ENCODE measurements at regions not wholly inside any gene's neighbourhood (a gene's known extent, or its start where the extent isn't known, plus 50 kb on each side); places are given as distances from the start of the nearest gene placed in this dataset.
"Not testable (repeated sequence)": the region's sequence is repeated elsewhere in the genome, so short reads cannot be mapped to it uniquely, and the experiment has no call there.

DNA sequence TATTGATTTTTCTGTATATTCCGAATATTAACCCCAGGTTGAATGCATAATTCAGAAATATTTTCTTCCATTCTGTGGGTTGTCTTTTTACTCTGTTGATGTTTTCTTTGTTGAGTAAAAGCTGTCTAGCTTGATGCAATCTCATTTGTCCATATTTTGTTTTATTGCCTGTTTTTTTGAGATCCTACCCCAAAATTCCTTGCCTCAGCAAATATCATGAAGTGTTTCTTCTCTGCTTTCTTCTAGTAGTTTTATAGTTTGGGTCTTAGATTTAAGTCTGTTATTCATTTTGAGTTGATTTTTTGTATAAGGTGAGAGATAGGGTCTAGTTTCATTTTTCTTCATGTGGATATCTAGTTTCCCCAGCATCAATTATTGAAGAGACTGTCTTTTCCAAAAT is 467.9 kb upstream of the GCFC2 start:
- ChIA-PET CTCF (no interaction called here), POLR2A (no interaction called here)
- no peak for DNase-seq (ENCODE audit: low read depth, low spot score)
- TF ChIP-seq, protein P1, sequence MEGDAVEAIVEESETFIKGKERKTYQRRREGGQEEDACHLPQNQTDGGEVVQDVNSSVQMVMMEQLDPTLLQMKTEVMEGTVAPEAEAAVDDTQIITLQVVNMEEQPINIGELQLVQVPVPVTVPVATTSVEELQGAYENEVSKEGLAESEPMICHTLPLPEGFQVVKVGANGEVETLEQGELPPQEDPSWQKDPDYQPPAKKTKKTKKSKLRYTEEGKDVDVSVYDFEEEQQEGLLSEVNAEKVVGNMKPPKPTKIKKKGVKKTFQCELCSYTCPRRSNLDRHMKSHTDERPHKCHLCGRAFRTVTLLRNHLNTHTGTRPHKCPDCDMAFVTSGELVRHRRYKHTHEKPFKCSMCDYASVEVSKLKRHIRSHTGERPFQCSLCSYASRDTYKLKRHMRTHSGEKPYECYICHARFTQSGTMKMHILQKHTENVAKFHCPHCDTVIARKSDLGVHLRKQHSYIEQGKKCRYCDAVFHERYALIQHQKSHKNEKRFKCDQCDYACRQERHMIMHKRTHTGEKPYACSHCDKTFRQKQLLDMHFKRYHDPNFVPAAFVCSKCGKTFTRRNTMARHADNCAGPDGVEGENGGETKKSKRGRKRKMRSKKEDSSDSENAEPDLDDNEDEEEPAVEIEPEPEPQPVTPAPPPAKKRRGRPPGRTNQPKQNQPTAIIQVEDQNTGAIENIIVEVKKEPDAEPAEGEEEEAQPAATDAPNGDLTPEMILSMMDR (IDR thresholded peaks at IDR 0.05; ENCODE audit: insufficient read depth, low read length, missing control alignments): no peak
- no peak overlapping the region for H3K4me3 ChIP-seq (ENCODE audit: low read depth, low read length)

DNA sequence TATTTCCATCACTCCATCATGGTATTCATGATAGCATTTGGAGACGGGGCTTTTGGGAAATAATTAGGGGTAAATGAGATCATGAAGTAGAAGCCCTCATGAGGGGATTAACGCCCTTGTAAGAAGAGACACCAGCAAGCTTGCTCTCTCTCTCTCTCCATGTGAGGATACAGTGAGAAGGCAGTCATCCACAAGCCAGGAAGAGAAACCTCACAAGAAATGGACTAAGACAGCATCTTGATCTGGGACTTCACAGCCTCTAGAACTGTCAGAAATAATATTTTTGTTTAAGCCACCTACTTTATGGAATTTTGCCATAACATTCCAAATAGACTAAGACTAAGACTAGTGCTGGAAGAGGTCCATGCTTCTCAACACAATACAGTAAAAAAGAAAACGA is 464.6 kb upstream of the GCFC2 start:
- no peak for DNase-seq (ENCODE audit: low read depth, low spot score)
- TF ChIP-seq, protein P1 (IDR thresholded peaks at IDR 0.05; ENCODE audit: insufficient read depth, low read length, missing control alignments): no peak
- no peak overlapping the region for H3K4me3 ChIP-seq (ENCODE audit: low read depth, low read length)
- ChIA-PET POLR2A (no interaction called here), CTCF (no interaction called here)

DNA sequence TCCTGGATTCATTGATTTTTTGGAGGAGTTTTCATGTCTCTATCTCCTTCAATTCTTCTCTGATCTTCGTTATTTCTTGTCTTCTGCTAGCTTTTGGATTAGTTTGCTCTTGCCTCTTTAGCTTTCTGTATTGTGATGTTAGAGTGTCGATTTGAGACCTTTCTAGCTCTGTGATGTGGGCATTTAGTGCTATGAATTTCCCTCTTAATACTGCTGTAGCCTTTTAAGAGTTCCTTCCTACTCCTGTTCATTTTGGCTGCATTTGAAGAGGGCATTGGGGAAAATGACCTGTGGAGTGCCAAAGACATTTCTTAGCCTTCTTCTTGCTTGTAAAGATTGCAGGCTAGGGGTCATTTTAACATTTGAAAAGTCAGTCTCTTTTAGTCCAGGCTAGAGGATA is 463.8 kb upstream of the GCFC2 start:
- TF ChIP-seq, protein P1 (IDR thresholded peaks at IDR 0.05; ENCODE audit: insufficient read depth, low read length, missing control alignments): no peak
- CTCF ChIA-PET: no interaction called here
- no peak for DNase-seq (ENCODE audit: low read depth, low spot score)
- no peak overlapping the region for H3K4me3 ChIP-seq (ENCODE audit: low read depth, low read length)
- POLR2A ChIA-PET: no interaction called here

DNA sequence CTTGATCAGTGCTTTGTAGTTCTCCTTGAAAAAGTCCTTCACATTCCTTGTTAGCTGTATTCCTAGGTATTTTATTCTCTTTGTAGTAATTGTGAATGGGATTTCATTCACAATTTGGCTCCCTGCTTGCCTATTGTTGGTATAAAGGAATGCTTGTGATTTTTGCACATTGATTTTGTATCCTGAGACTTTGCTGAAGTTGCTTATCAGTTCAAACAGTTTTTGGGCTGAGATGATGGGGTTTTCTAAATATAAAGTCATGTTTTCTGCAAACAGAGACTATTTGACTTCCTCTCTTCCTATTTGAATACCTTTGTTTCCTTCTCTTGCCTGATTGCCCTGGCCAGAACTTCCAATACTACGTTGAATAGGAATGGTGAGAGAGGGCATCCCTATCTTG is 462.5 kb upstream of the GCFC2 start:
- H3K4me3 ChIP-seq (ENCODE audit: low read depth, low read length); POLR2A ChIA-PET; DNase-seq (ENCODE audit: low read depth, low spot score); CTCF ChIA-PET: not testable (repeated sequence)

DNA sequence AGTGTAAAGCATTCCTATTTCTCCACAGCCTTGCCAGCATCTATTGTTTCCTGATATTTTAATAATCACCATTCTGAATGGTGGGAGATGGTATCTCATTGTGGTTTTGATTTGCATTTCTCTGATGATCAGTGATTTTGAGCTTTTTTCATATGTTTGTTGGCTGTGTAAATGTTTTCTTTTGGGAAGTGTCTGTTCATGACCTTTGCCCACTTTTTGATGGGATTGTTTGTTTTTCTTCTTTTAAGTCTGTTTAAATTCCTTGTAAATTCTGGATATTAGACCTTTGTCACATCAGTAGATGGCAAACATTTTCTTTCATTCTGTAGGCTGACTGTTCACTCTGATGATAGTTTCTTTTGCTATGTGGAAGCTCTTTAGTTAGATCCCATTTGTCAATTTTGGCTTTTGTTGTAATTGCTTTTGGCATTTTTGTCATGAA is 461.5 kb upstream of the GCFC2 start:
- DNase-seq (ENCODE audit: low read depth, low spot score); H3K4me3 ChIP-seq (ENCODE audit: low read depth, low read length); CTCF ChIA-PET; POLR2A ChIA-PET: not testable (repeated sequence)

DNA sequence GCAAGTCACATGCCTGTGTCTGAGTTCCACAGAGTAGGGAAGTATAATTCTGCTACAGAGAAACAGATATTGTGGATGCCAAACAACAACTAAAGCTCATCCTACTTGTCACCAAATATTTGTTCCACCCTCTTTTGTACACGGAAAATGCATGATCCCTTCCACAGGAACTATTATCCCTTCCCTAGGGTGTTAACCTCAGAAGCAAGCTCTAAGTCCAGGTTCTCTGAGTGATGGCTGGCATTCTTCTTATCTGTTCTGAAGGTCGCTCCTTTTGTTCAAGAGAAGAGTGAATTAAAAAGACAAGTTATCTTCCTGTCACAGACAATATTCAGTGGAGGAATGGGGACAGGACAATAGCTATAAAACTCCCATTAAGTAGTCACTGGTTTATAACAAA is 460.1 kb upstream of the GCFC2 start:
- ChIA-PET POLR2A (no interaction called here), CTCF (no interaction called here)
- no peak overlapping the region for H3K4me3 ChIP-seq (ENCODE audit: low read depth, low read length)
- no peak for DNase-seq (ENCODE audit: low read depth, low spot score)
- TF ChIP-seq, protein P1 (IDR thresholded peaks at IDR 0.05; ENCODE audit: insufficient read depth, low read length, missing control alignments): no peak

DNA sequence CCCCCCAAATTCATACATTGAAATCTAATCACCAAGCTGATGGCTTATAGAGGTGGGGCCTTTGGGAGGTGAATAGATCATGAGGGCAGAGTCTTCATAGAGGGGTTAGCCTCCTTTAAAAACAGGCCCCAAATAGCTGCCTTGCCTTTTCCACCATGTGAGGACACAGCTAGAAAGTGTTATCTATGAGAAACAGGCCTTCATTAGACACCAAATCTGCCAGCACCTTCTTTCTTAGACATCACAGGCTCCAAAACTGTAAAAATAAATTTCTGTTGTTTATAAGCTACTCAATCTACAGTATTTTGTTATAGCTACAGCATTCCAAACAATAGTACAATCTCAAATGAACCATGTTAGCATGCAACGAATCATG is 459.3 kb upstream of the GCFC2 start:
- no peak for DNase-seq (ENCODE audit: low read depth, low spot score)
- ChIA-PET POLR2A (no interaction called here), CTCF (no interaction called here)

More for the DNA sequence above, 459.3 kb upstream of the GCFC2 start:
- no peak overlapping the region for H3K4me3 ChIP-seq (ENCODE audit: low read depth, low read length)
- TF ChIP-seq, protein P1 (IDR thresholded peaks at IDR 0.05; ENCODE audit: insufficient read depth, low read length, missing control alignments): no peak
